IMR-90 (cell line): ENCODE measurements at regions not wholly inside any gene's neighbourhood (a gene's known extent, or its start where the extent isn't known, plus 50 kb on each side); places are given as distances from the start of the nearest gene placed in this dataset.

Experiments used
- ATAC-seq: fragments of 200-7000 bp; cut with Tn5 transposase; 2 replicates; pipeline ENCODE4 v1.9.1; 2020; ENCODE audit warnings: low read depth, mild to moderate bottlenecking, moderate library complexity
- BruUV-seq: library from RNA; stranded (reverse); fragments of 400-500 nt; replicated peaks from 2 replicates; lab custom pipeline; 2021; lab: Mats Ljungman, UMichigan
- CTCF ChIA-PET: fragments of 300-600 bp; formaldehyde crosslinking; extraction: SDS; loops from one replicate; lab custom pipeline; 2021; ENCODE audit warnings: antibody characterized with exemption; lab: Yijun Ruan, JAX
- POLR2A ChIA-PET: fragments of 300-600 bp; sonication (Branson Sonifier 250); formaldehyde crosslinking; loops from one replicate; lab custom pipeline; 2022; ENCODE audit warnings: antibody characterized with exemption; ENCODE audit not compliant: unreplicated experiment; lab: Charles Lee
- DNase-seq: peaks from one replicate; pipeline ENCODE4 v3.0.0; 2013
- H2AFZ ChIP-seq: replicated peaks from 2 replicates; pipeline ENCODE3; 2013; ENCODE audit warnings: low read length, mild to moderate bottlenecking; ENCODE audit not compliant: poor library complexity
- H2AK5ac ChIP-seq: 2 replicates; pipeline ENCODE4 v1.6.1; 2013; ENCODE audit warnings: low read depth, low read length, inconsistent platforms
- H2AK9ac ChIP-seq: replicated peaks from 2 replicates; pipeline ENCODE3; 2013; ENCODE audit warnings: mild to moderate bottlenecking, low read depth, low read length, moderate library complexity; ENCODE audit not compliant: poor library complexity
- H2BK120ac ChIP-seq: 2 replicates; pipeline ENCODE4 v1.6.1; 2013; ENCODE audit warnings: low read depth, low read length, inconsistent platforms
- H2BK15ac ChIP-seq: 3 replicates; pipeline ENCODE4 v1.6.1; 2013; ENCODE audit warnings: low read depth, low read length, inconsistent platforms
- H2BK20ac ChIP-seq: 2 replicates; pipeline ENCODE4 v1.6.1; 2013; ENCODE audit warnings: low read depth, mild to moderate bottlenecking, inconsistent platforms, low read length, moderate library complexity
- H2BK5ac ChIP-seq: 2 replicates; pipeline ENCODE4 v1.6.1; 2013; ENCODE audit warnings: mild to moderate bottlenecking, low read depth, low read length, inconsistent platforms; ENCODE audit not compliant: poor library complexity, severe bottlenecking
- H3K14ac ChIP-seq: replicated peaks from 2 replicates; pipeline ENCODE4 v1.6.1; 2013; ENCODE audit warnings: low read depth, low read length, inconsistent platforms
- H3K18ac ChIP-seq: 2 replicates; pipeline ENCODE4 v1.6.1; 2013; ENCODE audit warnings: low read depth, low read length, control low read depth
- H3K23ac ChIP-seq: 2 replicates; pipeline ENCODE4 v1.6.1; 2013; ENCODE audit warnings: low read depth, low read length, inconsistent platforms
- H3K27ac ChIP-seq: 2 replicates; pipeline ENCODE4 v1.5.1; 2013; ENCODE audit warnings: mild to moderate bottlenecking, control low read depth, low read length; ENCODE audit not compliant: insufficient read depth
- H3K27me3 ChIP-seq: 2 replicates; pipeline ENCODE4 v1.6.1; 2013; ENCODE audit warnings: low read length; ENCODE audit not compliant: control insufficient read depth, insufficient read depth
- H3K36me3 ChIP-seq: 2 replicates; pipeline ENCODE4 v1.6.1; 2013; ENCODE audit warnings: low read length, mixed read lengths; ENCODE audit not compliant: control insufficient read depth, insufficient read depth
- H3K4ac ChIP-seq: 2 replicates; pipeline ENCODE4 v1.6.1; 2013; ENCODE audit warnings: low read depth, low read length, inconsistent platforms
- H3K4me1 ChIP-seq: 2 replicates; pipeline ENCODE4 v1.6.1; 2013; ENCODE audit warnings: low read length, mixed read lengths; ENCODE audit not compliant: control insufficient read depth, insufficient read depth
- H3K4me2 ChIP-seq: 2 replicates; pipeline ENCODE4 v1.6.1; 2013; ENCODE audit warnings: low read depth, mild to moderate bottlenecking, control low read depth, low read length, moderate library complexity
- H3K4me3 ChIP-seq: 2 replicates; pipeline ENCODE4 v1.5.1; 2013; ENCODE audit warnings: low read depth, mild to moderate bottlenecking, control low read depth, low read length, moderate library complexity; ENCODE audit not compliant: insufficient read depth
- H3K56ac ChIP-seq: 2 replicates; pipeline ENCODE4 v1.6.1; 2013; ENCODE audit warnings: low read length, inconsistent platforms; ENCODE audit not compliant: insufficient read depth; ENCODE audit errors: extremely low read depth
- H3K79me1 ChIP-seq, 2 experiments: 2 replicates each; pipeline ENCODE4 v1.6.1; 2013; ENCODE audit warnings: low read length in 2 of 2, inconsistent platforms in 1 of 2, low read depth in 1 of 2
- H3K9ac ChIP-seq: 2 replicates; pipeline ENCODE4 v1.6.1; 2013; ENCODE audit warnings: low read depth, low read length, control low read depth
- H3K9me1 ChIP-seq: 2 replicates; pipeline ENCODE4 v1.6.1; 2013; ENCODE audit warnings: low read length, inconsistent platforms; ENCODE audit not compliant: insufficient read depth
- H3K9me3 ChIP-seq: 2 replicates; pipeline ENCODE4 v1.6.1; 2013; ENCODE audit warnings: low read length; ENCODE audit not compliant: control insufficient read depth, insufficient read depth
- H4K20me1 ChIP-seq: 2 replicates; pipeline ENCODE4 v1.6.1; 2013; ENCODE audit warnings: low read length, inconsistent platforms; ENCODE audit not compliant: insufficient read depth
- H4K5ac ChIP-seq: 2 replicates; pipeline ENCODE4 v1.6.1; 2013; ENCODE audit warnings: mild to moderate bottlenecking, low read depth, low read length, control low read depth
- H4K8ac ChIP-seq, 2 experiments: 2 replicates each; pipeline ENCODE4 v1.6.1; 2013; ENCODE audit warnings: low read depth in 2 of 2, low read length in 2 of 2, control low read depth in 1 of 2, inconsistent platforms in 1 of 2
- H4K91ac ChIP-seq: 2 replicates; pipeline ENCODE4 v1.6.1; 2013; ENCODE audit warnings: low read depth, low read length, inconsistent platforms; ENCODE audit not compliant: insufficient read depth
- CHD1 ChIP-seq: IDR thresholded peaks from 2 replicates; pipeline ENCODE4 v1.6.1; 2012; ENCODE audit warnings: low read depth, low read length, improper control_type of control experiment
- FOS ChIP-seq: fragments of 150-350 bp; IDR thresholded peaks from 2 replicates; pipeline ENCODE4 v1.6.1; 2016; ENCODE audit warnings: low read depth, low read length
- MAZ ChIP-seq: IDR thresholded peaks from 2 replicates; pipeline ENCODE4 v1.6.1; 2012; ENCODE audit warnings: low read depth, mild to moderate bottlenecking, low read length, improper control_type of control experiment, moderate library complexity, borderline replicate concordance
- MXI1 ChIP-seq: IDR thresholded peaks from 2 replicates; pipeline ENCODE4 v1.6.1; 2012; ENCODE audit warnings: low read depth, mild to moderate bottlenecking, low read length, moderate library complexity, borderline replicate concordance
- POLR2A ChIP-seq: IDR thresholded peaks from 2 replicates; pipeline ENCODE4 v1.6.1; 2012; ENCODE audit warnings: mild to moderate bottlenecking, low read depth, low read length
- RFX5 ChIP-seq: IDR thresholded peaks from 2 replicates; pipeline ENCODE4 v1.8.0; 2012; ENCODE audit warnings: low read depth, mild to moderate bottlenecking, low read length, moderate library complexity
- SMC3 ChIP-seq: fragments of 150-350 bp; IDR thresholded peaks from 2 replicates; pipeline ENCODE4 v1.6.1; 2016; ENCODE audit warnings: low read depth, mild to moderate bottlenecking, antibody characterized with exemption, low read length, moderate library complexity
- WGBS, 2 experiments: methylation state at CpG; one replicate each; pipeline versions ENCODE4 v1.1.5 to v1.1.7; 2013; ENCODE audit warnings: missing lambda C conversion rate in 2 of 2; ENCODE audit not compliant: insufficient read length in 1 of 2; ENCODE audit errors: extremely low coverage in 2 of 2; 5-methylcytosine and 5-hydroxymethylcytosine counted together
- dilution Hi-C: fragments of 300-500 bp; cut with HindIII; formaldehyde crosslinking; loops from one replicate; pipeline ENCODE4 v1.14.3; 2018; ENCODE audit warnings: low sequenced_read_pairs; ENCODE audit not compliant: unreplicated experiment
- in situ Hi-C: fragments of 300-500 bp; cut with MboI; formaldehyde crosslinking; loops from 3 replicates; pipeline ENCODE4 v1.14.3; 2019; ENCODE audit warnings: low sequenced_read_pairs, inconsistent platforms, mixed read lengths
- intact Hi-C: fragments of 100-400 bp; cut with micrococcal nuclease; formaldehyde crosslinking; loops from 2 replicates; pipeline ENCODE4 v1.10.0; 2022
- TF ChIP-seq, protein P1 (sequence below): conservative IDR thresholded peaks from 2 replicates; pipeline ENCODE4 v1.5.1; 2012; ENCODE audit warnings: mild to moderate bottlenecking, low read depth, low read length, improper control_type of control experiment
- TF ChIP-seq, protein P2 (sequence below): fragments of 150-350 bp; IDR thresholded peaks from 2 replicates; pipeline ENCODE4 v1.6.1; 2017; ENCODE audit warnings: mild to moderate bottlenecking, antibody characterized with exemption, low read length, low read depth

DNA sequence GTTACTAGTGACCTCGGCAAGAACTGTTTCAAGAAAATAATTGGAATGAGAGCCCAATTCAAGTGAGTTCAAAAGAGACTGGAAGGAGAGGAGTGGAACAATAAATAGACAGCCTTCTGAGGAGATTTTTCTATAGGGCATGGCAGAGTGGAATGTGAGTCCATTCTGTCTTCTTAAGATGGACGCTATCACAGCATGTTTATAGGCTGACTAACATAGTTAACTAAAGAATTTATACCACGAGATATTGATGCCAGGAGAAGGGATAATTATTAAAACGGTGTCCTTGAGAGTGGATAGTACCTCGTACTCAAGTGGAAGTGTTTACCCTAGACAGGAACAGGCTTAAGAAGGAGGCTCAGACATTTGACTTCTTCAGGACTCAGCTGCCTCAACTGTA lies 143.5 kb upstream of the RBBP8 start:
- no peak overlapping the region for H3K23ac ChIP-seq
- H3K4ac ChIP-seq: no peak overlapping the region
- in situ Hi-C loops: no loop called here
- H3K36me3 ChIP-seq: no peaks in the 10 kb centered on the region
- H2BK20ac ChIP-seq: no peak overlapping the region
- no peak overlapping the region for H3K4me2 ChIP-seq
- H3K9ac ChIP-seq: no peak overlapping the region
- no peaks in the 10 kb centered on the region for H3K79me1 ChIP-seq
- BruUV-seq: no TSS peak
- no peak overlapping the region for H2BK120ac ChIP-seq
- H2BK5ac ChIP-seq: no peak overlapping the region
- no peaks in the 10 kb centered on the region for H3K9me3 ChIP-seq
- no peak overlapping the region for H4K5ac ChIP-seq
- dilution Hi-C loops: no loop called here
- H2BK15ac ChIP-seq: no peak overlapping the region
- no peak overlapping the region for H2AK5ac ChIP-seq
- ATAC-seq: peak; percentile 51
- H4K20me1 ChIP-seq: no peaks in the 10 kb centered on the region
- no peak overlapping the region for H3K27ac ChIP-seq
- H3K56ac ChIP-seq: no peak overlapping the region
- WGBS, 2 experiments: 83% methylated on average over 1 of the region's 5 CpGs; no CpG with 5 or more reads in 1 of the 2 experiments
- H2AFZ ChIP-seq: no peak overlapping the region
- H2AK9ac ChIP-seq: no peak overlapping the region
- no peak overlapping the region for H3K4me3 ChIP-seq
- no peak overlapping the region for H4K8ac ChIP-seq
- H3K4me1 ChIP-seq: peaks cover 1% of the 10 kb centered on the region; the same call in 1 of the 2 replicates
- TF ChIP-seq, protein P1, sequence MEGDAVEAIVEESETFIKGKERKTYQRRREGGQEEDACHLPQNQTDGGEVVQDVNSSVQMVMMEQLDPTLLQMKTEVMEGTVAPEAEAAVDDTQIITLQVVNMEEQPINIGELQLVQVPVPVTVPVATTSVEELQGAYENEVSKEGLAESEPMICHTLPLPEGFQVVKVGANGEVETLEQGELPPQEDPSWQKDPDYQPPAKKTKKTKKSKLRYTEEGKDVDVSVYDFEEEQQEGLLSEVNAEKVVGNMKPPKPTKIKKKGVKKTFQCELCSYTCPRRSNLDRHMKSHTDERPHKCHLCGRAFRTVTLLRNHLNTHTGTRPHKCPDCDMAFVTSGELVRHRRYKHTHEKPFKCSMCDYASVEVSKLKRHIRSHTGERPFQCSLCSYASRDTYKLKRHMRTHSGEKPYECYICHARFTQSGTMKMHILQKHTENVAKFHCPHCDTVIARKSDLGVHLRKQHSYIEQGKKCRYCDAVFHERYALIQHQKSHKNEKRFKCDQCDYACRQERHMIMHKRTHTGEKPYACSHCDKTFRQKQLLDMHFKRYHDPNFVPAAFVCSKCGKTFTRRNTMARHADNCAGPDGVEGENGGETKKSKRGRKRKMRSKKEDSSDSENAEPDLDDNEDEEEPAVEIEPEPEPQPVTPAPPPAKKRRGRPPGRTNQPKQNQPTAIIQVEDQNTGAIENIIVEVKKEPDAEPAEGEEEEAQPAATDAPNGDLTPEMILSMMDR: no peak
- TF ChIP-seq, protein P2, sequence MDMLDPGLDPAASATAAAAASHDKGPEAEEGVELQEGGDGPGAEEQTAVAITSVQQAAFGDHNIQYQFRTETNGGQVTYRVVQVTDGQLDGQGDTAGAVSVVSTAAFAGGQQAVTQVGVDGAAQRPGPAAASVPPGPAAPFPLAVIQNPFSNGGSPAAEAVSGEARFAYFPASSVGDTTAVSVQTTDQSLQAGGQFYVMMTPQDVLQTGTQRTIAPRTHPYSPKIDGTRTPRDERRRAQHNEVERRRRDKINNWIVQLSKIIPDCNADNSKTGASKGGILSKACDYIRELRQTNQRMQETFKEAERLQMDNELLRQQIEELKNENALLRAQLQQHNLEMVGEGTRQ: no peak
- TF ChIP-seq POLR2A (no peak), FOS (no peak), SMC3 (no peak), RFX5 (no peak), MAZ (no peak), CHD1 (no peak), MXI1 (no peak)
- H3K14ac ChIP-seq: no peak overlapping the region
- no peaks in the 10 kb centered on the region for H3K9me1 ChIP-seq
- H4K91ac ChIP-seq: no peak overlapping the region; the same call in 1 of the 2 replicates
- POLR2A ChIA-PET: no interaction called here
- intact Hi-C loops: no loop called here
- DNase-seq: no peak
- H3K18ac ChIP-seq: peak overlapping the region; percentile 78; the same call in 1 of the 2 replicates
- CTCF ChIA-PET: interaction anchor here (1.0 kb wide), 1 partner anchor 9 kb away, joined by 5 read pairs; no protein-coding TSS in a partner anchor
- H3K27me3 ChIP-seq: peaks cover 4% of the 10 kb centered on the region
